GM23338 (cell line): ENCODE measurements at regions not wholly inside any gene's neighbourhood (a gene's known extent, or its start where the extent isn't known, plus 50 kb on each side); places are given as distances from the start of the nearest gene placed in this dataset.

Experiments used
- ATAC-seq: fragments of 200-7000 bp; cut with Tn5 transposase; 3 replicates; pipeline ENCODE4 v1.9.1; 2020
- DNase-seq: peaks from one replicate; pipeline ENCODE4 v3.0.0-alpha.2; 2015; ENCODE audit warnings: low spot score
- H2AFZ ChIP-seq: fragments of 200-600 bp; sonication (generic); 2 replicates; pipeline ENCODE4 v1.8.0; 2016; ENCODE audit warnings: antibody characterized with exemption, mild to moderate bottlenecking, moderate library complexity
- H3F3A ChIP-seq: fragments of 200-600 bp; sonication (generic); replicated peaks from 2 replicates; pipeline ENCODE4 v1.8.0; 2017; ENCODE audit warnings: antibody characterized with exemption, mixed run types, low read depth
- H3K27ac ChIP-seq: fragments of 200-600 bp; sonication (generic); 2 replicates; pipeline ENCODE4 v1.6.1; 2016; ENCODE audit warnings: low read depth
- H3K27me3 ChIP-seq: fragments of 200-600 bp; sonication (generic); 2 replicates; pipeline ENCODE4 v1.8.0; 2016; ENCODE audit warnings: mild to moderate bottlenecking, mixed run types, moderate library complexity; ENCODE audit not compliant: insufficient read depth
- H3K36me3 ChIP-seq: fragments of 200-600 bp; sonication (generic); 2 replicates; pipeline ENCODE4 v1.8.0; 2016; ENCODE audit warnings: mild to moderate bottlenecking; ENCODE audit not compliant: insufficient read depth
- H3K4me1 ChIP-seq: fragments of 200-600 bp; sonication (generic); 2 replicates; pipeline ENCODE4 v1.8.0; 2016; ENCODE audit warnings: mild to moderate bottlenecking, moderate library complexity; ENCODE audit not compliant: insufficient read depth
- H3K4me2 ChIP-seq: fragments of 200-600 bp; sonication (generic); 2 replicates; pipeline ENCODE4 v1.7.1; 2017; ENCODE audit warnings: mixed run types
- H3K4me3 ChIP-seq: fragments of 200-600 bp; sonication (generic); 2 replicates; pipeline ENCODE4 v1.6.1; 2016; ENCODE audit warnings: mixed run types
- H3K79me2 ChIP-seq: fragments of 200-600 bp; sonication (generic); replicated peaks from 2 replicates; pipeline ENCODE4 v1.8.0; 2017; ENCODE audit warnings: mild to moderate bottlenecking; ENCODE audit not compliant: insufficient read depth
- H3K9me2 ChIP-seq: fragments of 200-600 bp; sonication (generic); 2 replicates; pipeline ENCODE4 v1.8.0; 2017; ENCODE audit not compliant: insufficient read depth
- H4K20me1 ChIP-seq: fragments of 200-600 bp; sonication (generic); replicated peaks from 2 replicates; pipeline ENCODE4 v1.8.0; 2017; ENCODE audit warnings: mild to moderate bottlenecking; ENCODE audit not compliant: insufficient read depth
- H3K27ac Mint-ChIP-seq: 2 replicates; pipeline ENCODE4 v1.8.0; 2020; ENCODE audit warnings: inconsistent platforms, mild to moderate bottlenecking, moderate library complexity, mixed read lengths
- H3K27me3 Mint-ChIP-seq: 3 replicates; pipeline ENCODE4 v1.8.0; 2022; ENCODE audit warnings: low read depth, mild to moderate bottlenecking, moderate library complexity, mixed read lengths, inconsistent platforms; ENCODE audit not compliant: insufficient read depth, poor library complexity
- H3K36me3 Mint-ChIP-seq: 3 replicates; pipeline ENCODE4 v1.8.0; 2021; ENCODE audit warnings: low read depth, mild to moderate bottlenecking, inconsistent platforms, moderate library complexity, mixed read lengths
- H3K4me1 Mint-ChIP-seq: 3 replicates; pipeline ENCODE4 v1.8.0; 2020; ENCODE audit warnings: mild to moderate bottlenecking, inconsistent platforms, mixed read lengths
- H3K4me3 Mint-ChIP-seq: 3 replicates; pipeline ENCODE4 v1.8.0; 2021; ENCODE audit warnings: moderate library complexity, mild to moderate bottlenecking, inconsistent platforms, mixed read lengths
- H3K9me3 Mint-ChIP-seq: 3 replicates; pipeline ENCODE4 v1.8.0; 2020; ENCODE audit warnings: moderate library complexity, mild to moderate bottlenecking, inconsistent platforms, mixed read lengths
- CREB1 ChIP-seq: fragments of 250-450 bp; sonication (Bioruptor Pico); IDR thresholded peaks from 2 replicates; pipeline ENCODE4 v1.5.0; 2020; ENCODE audit warnings: low read depth, mild to moderate bottlenecking, moderate library complexity
- EZH2 ChIP-seq: fragments of 200-600 bp; sonication (generic); IDR thresholded peaks from one replicate; pipeline ENCODE4 v1.8.0; 2017; ENCODE audit warnings: antibody characterized with exemption, mild to moderate bottlenecking, low read depth; ENCODE audit not compliant: unreplicated experiment
- EZH2phosphoT487 ChIP-seq: fragments of 200-600 bp; sonication (generic); IDR thresholded peaks from one replicate; pipeline ENCODE4 v1.8.1; 2018; ENCODE audit warnings: antibody characterized with exemption; ENCODE audit not compliant: unreplicated experiment
- JUNB ChIP-seq: IDR thresholded peaks from one replicate; pipeline ENCODE4 v1.6.1; 2016; ENCODE audit warnings: antibody characterized with exemption; ENCODE audit not compliant: unreplicated experiment
- NANOG ChIP-seq: IDR thresholded peaks from 2 replicates; pipeline ENCODE4 v1.6.1; 2016; ENCODE audit warnings: antibody characterized with exemption, borderline replicate concordance
- REST ChIP-seq: IDR thresholded peaks from one replicate; pipeline ENCODE4 v1.6.1; 2018; ENCODE audit warnings: antibody characterized with exemption; ENCODE audit not compliant: unreplicated experiment
- STAT1 ChIP-seq: IDR thresholded peaks from one replicate; pipeline ENCODE4 v1.6.1; 2016; ENCODE audit warnings: antibody characterized with exemption; ENCODE audit not compliant: unreplicated experiment
- TF ChIP-seq, protein P1 (sequence below), 2 experiments: fragments of 200-600 bp in 1 of 2; sonication (generic) in 1 of 2; conservative IDR thresholded peaks; 2 replicates each; pipeline versions ENCODE4 v1.5.1 to v1.6.1; 2016 to 2017; ENCODE audit warnings: antibody characterized with exemption in 2 of 2, low read depth in 2 of 2, mild to moderate bottlenecking in 2 of 2, moderate library complexity in 1 of 2
- TF ChIP-seq, protein P2 (sequence below): fragments of 250-450 bp; sonication (Bioruptor Pico); IDR thresholded peaks from 2 replicates; pipeline ENCODE4 v1.5.0; 2020; ENCODE audit warnings: mild to moderate bottlenecking, moderate library complexity

DNA sequence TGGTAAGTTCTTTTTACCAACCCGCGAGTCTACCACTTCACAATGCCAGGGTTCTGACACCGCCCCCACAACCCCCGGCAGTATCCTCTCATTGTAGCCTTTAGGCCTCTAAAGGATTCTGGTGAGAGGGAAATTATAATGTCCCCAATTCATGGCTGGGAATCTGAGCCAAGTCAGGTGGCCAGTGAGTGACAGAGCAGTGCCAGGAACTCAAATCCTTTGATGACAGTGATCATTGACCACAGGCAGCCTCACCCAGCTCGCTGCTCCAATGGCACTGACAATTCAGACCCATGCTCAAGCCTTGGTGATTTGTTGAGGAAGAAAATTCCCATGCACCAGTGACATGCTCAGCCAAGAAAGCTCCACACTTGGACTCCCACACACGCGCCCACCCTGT, 63.4 kb upstream of the CSF1 start:
- Mint-ChIP-seq H3K9me3 (no peaks in the 10 kb centered on the region; the same call in 2 of the 3 replicates), H3K36me3 (no peaks in the 10 kb centered on the region), H3K27me3 (no peaks in the 10 kb centered on the region), H3K27ac (no peak overlapping the region), H3K4me1 (no peaks in the 10 kb centered on the region), H3K4me3 (no peak overlapping the region)
- no peak for ATAC-seq
- DNase-seq = no peak
- H3F3A ChIP-seq = no peaks in the 10 kb centered on the region
- no peak overlapping the region for H3K4me3 ChIP-seq
- H2AFZ ChIP-seq = no peak overlapping the region
- no peak for TF ChIP-seq EZH2phosphoT487
- TF ChIP-seq EZH2 = no peak
- TF ChIP-seq, protein P1, sequence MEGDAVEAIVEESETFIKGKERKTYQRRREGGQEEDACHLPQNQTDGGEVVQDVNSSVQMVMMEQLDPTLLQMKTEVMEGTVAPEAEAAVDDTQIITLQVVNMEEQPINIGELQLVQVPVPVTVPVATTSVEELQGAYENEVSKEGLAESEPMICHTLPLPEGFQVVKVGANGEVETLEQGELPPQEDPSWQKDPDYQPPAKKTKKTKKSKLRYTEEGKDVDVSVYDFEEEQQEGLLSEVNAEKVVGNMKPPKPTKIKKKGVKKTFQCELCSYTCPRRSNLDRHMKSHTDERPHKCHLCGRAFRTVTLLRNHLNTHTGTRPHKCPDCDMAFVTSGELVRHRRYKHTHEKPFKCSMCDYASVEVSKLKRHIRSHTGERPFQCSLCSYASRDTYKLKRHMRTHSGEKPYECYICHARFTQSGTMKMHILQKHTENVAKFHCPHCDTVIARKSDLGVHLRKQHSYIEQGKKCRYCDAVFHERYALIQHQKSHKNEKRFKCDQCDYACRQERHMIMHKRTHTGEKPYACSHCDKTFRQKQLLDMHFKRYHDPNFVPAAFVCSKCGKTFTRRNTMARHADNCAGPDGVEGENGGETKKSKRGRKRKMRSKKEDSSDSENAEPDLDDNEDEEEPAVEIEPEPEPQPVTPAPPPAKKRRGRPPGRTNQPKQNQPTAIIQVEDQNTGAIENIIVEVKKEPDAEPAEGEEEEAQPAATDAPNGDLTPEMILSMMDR (conservative IDR thresholded peaks at IDR 0.05; ENCODE audit: low read depth in 2 of 2) = no peak
- no peak for TF ChIP-seq STAT1
- peaks cover 6% of the 10 kb centered on the region; the same call in 1 of the 2 replicates for H3K9me2 ChIP-seq
- no peak overlapping the region for H3K4me2 ChIP-seq
- H3K36me3 ChIP-seq = no peaks in the 10 kb centered on the region
- no peaks in the 10 kb centered on the region for H3K4me1 ChIP-seq
- no peaks in the 10 kb centered on the region for H3K79me2 ChIP-seq
- no peaks in the 10 kb centered on the region for H3K27me3 ChIP-seq
- no peaks in the 10 kb centered on the region; the same call in 1 of the 2 replicates for H4K20me1 ChIP-seq
- H3K27ac ChIP-seq = no peak overlapping the region

GRCh38 chr1:109846846-109847245, 63.8 kb upstream of the CSF1 start:
- Mint-ChIP-seq H3K9me3 (no peaks in the 10 kb centered on the region; the same call in 2 of the 3 replicates), H3K27me3 (no peaks in the 10 kb centered on the region), H3K36me3 (no peaks in the 10 kb centered on the region), H3K4me3 (no peak overlapping the region), H3K27ac (no peak overlapping the region), H3K4me1 (no peaks in the 10 kb centered on the region)
- no peaks in the 10 kb centered on the region for H3F3A ChIP-seq
- H2AFZ ChIP-seq = no peak overlapping the region
- H3K4me2 ChIP-seq = no peak overlapping the region
- H3K4me1 ChIP-seq = no peaks in the 10 kb centered on the region
- no peak overlapping the region for H3K27ac ChIP-seq
- no peaks in the 10 kb centered on the region for H3K79me2 ChIP-seq
- DNase-seq (no peak), ATAC-seq (no peak)
- peaks cover 6% of the 10 kb centered on the region; the same call in 1 of the 2 replicates for H3K9me2 ChIP-seq
- H3K36me3 ChIP-seq = no peaks in the 10 kb centered on the region
- H3K27me3 ChIP-seq = no peaks in the 10 kb centered on the region
- H4K20me1 ChIP-seq = no peaks in the 10 kb centered on the region; the same call in 1 of the 2 replicates
- no peak overlapping the region for H3K4me3 ChIP-seq
- TF ChIP-seq JUNB = no peak
- TF ChIP-seq CREB1 (CRISPR knock-in tag) = no peak
- TF ChIP-seq, protein P2, sequence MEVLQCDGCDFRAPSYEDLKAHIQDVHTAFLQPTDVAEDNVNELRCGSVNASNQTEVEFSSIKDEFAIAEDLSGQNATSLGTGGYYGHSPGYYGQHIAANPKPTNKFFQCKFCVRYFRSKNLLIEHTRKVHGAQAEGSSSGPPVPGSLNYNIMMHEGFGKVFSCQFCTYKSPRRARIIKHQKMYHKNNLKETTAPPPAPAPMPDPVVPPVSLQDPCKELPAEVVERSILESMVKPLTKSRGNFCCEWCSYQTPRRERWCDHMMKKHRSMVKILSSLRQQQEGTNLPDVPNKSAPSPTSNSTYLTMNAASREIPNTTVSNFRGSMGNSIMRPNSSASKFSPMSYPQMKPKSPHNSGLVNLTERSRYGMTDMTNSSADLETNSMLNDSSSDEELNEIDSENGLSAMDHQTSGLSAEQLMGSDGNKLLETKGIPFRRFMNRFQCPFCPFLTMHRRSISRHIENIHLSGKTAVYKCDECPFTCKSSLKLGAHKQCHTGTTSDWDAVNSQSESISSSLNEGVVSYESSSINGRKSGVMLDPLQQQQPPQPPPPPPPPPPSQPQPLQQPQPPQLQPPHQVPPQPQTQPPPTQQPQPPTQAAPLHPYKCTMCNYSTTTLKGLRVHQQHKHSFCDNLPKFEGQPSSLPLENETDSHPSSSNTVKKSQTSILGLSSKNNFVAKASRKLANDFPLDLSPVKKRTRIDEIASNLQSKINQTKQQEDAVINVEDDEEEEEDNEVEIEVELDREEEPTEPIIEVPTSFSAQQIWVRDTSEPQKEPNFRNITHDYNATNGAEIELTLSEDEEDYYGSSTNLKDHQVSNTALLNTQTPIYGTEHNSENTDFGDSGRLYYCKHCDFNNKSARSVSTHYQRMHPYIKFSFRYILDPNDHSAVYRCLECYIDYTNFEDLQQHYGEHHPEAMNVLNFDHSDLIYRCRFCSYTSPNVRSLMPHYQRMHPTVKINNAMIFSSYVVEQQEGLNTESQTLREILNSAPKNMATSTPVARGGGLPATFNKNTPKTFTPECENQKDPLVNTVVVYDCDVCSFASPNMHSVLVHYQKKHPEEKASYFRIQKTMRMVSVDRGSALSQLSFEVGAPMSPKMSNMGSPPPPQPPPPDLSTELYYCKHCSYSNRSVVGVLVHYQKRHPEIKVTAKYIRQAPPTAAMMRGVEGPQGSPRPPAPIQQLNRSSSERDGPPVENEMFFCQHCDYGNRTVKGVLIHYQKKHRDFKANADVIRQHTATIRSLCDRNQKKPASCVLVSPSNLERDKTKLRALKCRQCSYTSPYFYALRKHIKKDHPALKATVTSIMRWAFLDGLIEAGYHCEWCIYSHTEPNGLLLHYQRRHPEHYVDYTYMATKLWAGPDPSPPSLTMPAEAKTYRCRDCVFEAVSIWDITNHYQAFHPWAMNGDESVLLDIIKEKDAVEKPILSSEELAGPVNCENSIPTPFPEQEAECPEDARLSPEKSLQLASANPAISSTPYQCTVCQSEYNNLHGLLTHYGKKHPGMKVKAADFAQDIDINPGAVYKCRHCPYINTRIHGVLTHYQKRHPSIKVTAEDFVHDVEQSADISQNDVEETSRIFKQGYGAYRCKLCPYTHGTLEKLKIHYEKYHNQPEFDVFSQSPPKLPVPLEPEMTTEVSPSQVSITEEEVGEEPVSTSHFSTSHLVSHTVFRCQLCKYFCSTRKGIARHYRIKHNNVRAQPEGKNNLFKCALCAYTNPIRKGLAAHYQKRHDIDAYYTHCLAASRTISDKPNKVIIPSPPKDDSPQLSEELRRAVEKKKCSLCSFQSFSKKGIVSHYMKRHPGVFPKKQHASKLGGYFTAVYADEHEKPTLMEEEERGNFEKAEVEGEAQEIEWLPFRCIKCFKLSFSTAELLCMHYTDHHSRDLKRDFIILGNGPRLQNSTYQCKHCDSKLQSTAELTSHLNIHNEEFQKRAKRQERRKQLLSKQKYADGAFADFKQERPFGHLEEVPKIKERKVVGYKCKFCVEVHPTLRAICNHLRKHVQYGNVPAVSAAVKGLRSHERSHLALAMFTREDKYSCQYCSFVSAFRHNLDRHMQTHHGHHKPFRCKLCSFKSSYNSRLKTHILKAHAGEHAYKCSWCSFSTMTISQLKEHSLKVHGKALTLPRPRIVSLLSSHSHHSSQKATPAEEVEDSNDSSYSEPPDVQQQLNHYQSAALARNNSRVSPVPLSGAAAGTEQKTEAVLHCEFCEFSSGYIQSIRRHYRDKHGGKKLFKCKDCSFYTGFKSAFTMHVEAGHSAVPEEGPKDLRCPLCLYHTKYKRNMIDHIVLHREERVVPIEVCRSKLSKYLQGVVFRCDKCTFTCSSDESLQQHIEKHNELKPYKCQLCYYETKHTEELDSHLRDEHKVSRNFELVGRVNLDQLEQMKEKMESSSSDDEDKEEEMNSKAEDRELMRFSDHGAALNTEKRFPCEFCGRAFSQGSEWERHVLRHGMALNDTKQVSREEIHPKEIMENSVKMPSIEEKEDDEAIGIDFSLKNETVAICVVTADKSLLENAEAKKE (CRISPR knock-in tag) = no peak
- TF ChIP-seq NANOG = no peak
- TF ChIP-seq REST = no peak
